GM20000 (cell line): ENCODE measurements at regions not wholly inside any gene's neighbourhood (a gene's known extent, or its start where the extent isn't known, plus 50 kb on each side); places are given as distances from the start of the nearest gene placed in this dataset.

Source experiments
- DNase-seq: peaks from one replicate; pipeline ENCODE4 v3.0.0; 2012; ENCODE audit warnings: low spot score
- TF ChIP-seq, protein P1 (sequence below): IDR thresholded peaks from 2 replicates; pipeline ENCODE4 v1.5.1; 2012; ENCODE audit warnings: mild to moderate bottlenecking, control low read depth; ENCODE audit errors: extremely low read depth, missing control alignments

DNA sequence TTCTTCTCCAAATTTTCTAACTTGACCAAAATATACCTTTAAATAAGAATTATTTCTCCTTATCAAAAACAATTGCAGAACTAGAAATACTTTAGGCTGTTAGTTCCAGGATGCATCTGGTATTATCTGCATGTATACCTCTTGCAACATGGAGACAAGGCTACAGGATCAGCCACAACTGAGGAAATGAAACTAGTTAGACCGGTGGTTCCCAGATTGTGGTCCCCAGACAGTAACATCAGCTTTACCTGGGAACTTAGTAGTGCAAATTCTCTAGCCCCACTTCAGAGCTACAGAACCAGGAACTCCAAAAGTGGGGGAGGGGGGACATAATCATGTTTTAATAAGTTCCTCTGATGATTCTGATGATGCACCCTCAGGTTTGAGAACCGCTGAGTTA lies 61.6 kb upstream of the C9orf72 start:
- no peak for DNase-seq
- TF ChIP-seq, protein P1, sequence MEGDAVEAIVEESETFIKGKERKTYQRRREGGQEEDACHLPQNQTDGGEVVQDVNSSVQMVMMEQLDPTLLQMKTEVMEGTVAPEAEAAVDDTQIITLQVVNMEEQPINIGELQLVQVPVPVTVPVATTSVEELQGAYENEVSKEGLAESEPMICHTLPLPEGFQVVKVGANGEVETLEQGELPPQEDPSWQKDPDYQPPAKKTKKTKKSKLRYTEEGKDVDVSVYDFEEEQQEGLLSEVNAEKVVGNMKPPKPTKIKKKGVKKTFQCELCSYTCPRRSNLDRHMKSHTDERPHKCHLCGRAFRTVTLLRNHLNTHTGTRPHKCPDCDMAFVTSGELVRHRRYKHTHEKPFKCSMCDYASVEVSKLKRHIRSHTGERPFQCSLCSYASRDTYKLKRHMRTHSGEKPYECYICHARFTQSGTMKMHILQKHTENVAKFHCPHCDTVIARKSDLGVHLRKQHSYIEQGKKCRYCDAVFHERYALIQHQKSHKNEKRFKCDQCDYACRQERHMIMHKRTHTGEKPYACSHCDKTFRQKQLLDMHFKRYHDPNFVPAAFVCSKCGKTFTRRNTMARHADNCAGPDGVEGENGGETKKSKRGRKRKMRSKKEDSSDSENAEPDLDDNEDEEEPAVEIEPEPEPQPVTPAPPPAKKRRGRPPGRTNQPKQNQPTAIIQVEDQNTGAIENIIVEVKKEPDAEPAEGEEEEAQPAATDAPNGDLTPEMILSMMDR, result no peak

DNA sequence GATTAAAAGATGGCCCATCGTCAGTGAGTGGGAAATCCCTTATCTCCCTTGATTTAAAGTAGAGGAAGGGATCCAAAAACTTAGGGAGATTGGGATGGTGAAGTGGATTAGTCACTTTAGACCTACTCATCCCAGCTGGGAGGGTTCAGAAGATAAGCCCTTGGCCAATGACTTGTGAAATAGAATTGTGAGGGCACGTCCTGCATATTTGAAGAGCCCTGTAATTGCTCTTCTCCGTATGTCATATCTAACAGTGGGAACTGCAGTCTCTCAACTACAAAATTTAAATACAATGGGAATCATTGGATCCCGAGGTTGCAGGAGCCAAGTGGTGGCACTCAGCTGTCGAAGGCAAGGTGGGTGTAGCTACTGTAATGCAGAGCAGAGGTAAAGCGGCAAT lies 65.4 kb upstream of the C9orf72 start:
- no peak for DNase-seq
- TF ChIP-seq, protein P1, result no peak

DNA sequence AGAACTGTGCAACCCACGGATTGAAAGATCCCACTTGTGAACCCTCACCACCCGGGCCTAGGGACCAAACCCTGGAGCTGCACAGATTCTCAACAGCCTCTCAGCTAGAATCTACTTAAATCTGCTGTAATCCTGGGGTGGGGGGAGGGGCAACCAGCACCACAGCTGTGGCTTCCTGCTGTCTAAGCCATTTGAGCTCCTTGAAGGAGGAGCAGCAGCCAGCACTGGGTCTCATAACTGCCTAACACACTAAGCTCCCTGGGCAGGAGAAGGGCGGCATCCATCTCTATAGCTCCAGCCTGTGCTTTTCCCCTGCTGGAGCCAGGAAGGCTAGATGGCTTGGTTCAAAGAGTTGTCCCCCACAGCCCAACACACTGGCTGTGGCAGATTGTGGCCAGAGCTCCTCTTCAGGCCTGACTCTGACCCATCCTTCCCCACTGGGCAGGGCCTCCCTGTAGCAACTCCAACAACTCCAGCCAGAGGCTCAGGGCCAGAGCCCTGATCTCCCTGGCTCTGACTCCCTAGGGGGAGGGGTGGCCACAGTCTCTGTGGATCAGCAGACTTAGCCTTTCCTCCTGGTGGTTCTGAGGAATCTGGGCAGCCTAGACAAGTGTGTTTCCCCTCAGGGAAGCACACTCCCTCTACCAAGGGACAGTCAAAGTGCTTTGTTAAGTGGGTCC lies 72.0 kb upstream of the C9orf72 start:
- TF ChIP-seq, protein P1, result no peak
- no peak for DNase-seq

DNA sequence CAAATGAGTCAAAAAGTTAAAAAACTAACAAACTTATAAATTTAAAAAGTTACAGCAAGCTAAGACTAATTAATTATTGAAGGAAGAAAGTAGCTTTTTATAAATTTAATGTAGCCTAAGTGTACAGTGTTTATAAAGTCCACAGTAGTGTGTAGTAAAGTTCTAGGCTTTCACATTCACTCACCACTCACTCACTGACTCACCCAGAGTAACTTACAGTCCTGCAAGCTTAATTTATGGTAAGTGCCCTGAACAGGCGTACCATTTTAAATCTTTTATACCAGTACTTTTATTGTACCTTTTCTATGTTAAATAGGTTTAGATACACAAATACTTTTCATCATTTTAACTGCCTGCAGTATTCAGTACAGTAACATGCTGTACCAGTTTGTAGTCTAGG lies 80.0 kb upstream of the C9orf72 start:
- TF ChIP-seq, protein P1, result no peak
- no peak for DNase-seq

DNA sequence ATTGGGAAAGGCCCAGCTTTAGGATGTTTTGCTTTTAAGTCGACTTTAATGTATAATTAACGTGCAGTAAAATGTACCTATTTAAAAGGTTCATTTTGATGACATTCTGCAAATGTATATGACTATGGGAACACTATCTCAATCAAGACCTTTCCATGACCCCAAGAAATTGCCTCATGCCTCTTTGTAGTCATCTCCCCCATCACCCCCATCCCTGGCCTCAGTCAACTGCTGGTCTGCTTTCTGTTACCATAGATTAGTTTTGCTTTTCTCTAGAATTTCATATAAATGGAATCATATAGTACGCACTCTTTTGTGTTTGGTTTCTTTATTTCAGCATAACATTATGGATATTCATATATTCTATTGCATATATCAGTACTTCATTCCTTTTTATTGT lies 80.7 kb upstream of the C9orf72 start:
- DNase-seq, result no peak
- TF ChIP-seq, protein P1, result no peak

DNA sequence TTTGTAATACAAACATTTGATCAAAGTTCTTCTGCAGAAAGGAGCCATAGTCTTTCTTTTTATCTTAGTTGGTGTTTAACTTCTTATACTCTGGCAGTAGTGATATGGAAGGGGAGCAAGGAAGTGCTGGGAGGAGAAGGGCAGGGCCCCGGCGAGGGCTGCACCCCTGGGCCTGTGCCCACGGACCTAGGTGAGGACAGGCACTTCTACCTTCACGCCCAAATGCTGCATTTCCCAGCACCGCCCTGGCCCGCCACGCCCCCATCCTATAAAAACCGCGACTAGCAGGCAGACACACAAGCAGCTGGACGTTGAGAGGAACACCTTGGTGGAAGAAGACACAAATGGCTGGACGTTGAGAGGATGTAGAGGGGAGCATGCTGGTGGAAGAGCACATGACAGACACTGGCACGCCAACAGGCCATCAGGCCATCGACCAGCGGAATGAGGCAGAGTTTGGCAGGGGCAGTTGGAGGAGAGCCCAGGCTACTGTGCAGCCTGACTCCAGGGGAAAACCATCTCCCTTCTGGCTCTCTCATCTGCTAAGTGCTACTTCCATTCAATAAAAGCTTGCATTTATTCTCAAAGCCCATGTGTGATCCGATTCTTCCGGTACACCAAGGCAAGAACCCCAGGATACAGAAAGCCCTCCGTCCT lies 81.5 kb upstream of the C9orf72 start:
- TF ChIP-seq, protein P1, result no peak
- no peak for DNase-seq

DNA sequence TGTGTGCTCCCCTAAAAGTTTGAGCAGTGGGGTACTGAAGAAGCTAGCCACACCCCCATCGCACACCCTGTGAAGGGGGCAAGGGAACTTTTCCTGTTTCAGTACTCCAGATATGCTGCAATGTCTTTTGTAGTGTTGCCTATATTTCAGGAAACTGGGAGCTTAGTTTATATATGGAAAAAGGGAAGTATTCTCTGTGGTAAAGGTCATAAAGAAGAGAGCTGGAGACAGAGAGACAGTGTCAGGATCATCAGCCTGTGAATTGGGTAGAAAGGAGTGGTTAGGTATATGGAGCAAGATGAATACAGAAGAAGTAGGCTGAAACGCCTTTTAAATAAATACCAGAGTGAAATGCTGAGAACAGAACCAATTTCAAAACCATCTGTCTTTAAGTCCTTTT lies 82.2 kb upstream of the C9orf72 start:
- TF ChIP-seq, protein P1, result no peak
- DNase-seq, result no peak
